ENCODE measurements at regions not wholly inside any gene's neighbourhood (a gene's known extent, or its start where the extent isn't known, plus 50 kb on each side); places are given as distances from the start of the nearest gene placed in this dataset.
"Not testable (repeated sequence)": the region's sequence is repeated elsewhere in the genome, so short reads cannot be mapped to it uniquely, and the experiment has no call there.

DNA sequence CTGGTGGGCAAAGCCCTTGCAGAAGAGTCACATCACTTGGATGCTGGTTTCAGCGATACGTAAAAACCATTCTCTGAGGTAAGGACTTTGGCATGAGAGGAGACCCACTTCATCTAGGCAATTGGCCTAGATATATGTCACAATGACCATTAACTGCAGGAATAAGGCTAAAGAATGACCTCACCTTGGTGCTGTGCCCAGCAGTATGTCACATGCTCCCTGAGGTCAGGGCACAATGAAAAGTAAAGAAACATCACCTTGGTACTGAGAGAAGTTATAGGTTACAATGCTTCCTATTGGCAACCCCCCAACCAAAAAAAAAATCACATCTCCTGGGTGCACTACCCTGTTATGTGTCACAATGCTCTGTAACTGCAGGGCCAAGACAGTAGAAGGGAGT is 1008.8 kb upstream of the AMELY start:
- no peak for DNase-seq (ENCODE audit: low read depth, low spot score)
- H3K27ac ChIP-seq = no peak overlapping the region

DNA sequence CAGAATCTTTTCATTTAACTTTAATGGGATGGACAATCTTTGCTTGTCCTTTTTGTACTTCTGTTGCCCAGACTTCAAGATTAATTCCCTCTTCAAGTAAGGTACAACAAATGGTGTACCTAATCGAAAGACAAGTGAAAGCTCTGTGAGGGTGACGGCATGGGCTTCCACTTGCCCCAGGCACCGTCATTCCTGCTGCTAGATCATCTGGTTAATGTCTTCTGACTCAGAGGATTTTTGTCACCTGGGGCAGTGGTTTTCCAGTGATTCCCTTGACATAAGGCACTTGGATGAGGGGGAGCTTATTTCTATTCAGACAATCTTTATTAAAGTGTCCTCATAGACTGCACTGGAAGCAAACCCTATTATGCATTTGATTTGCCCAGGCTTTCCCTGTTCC is 977.0 kb upstream of the AMELY start:
- no peak overlapping the region for H3K27ac ChIP-seq
- no peak for DNase-seq (ENCODE audit: low read depth, low spot score)

DNA sequence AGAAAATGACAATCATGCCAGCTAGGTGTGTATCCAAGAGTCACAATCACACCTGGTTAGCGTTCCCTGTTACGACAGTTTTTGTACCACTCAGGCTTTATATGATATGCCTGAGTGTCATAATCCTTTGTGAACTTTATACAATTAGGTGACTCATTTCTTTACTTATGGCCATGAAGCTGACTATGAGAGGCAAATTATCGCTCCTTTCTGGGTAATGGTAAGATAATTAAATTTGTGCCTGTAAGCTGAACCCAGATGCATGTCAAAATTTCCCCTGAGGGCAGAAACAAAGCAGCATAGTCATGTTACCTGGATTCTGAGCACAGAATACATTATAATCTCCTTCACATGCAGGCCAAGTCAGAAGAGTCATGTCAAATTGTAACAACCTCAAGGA is 970.1 kb upstream of the AMELY start:
- no peak overlapping the region for H3K27ac ChIP-seq
- DNase-seq (ENCODE audit: low read depth, low spot score) = no peak

DNA sequence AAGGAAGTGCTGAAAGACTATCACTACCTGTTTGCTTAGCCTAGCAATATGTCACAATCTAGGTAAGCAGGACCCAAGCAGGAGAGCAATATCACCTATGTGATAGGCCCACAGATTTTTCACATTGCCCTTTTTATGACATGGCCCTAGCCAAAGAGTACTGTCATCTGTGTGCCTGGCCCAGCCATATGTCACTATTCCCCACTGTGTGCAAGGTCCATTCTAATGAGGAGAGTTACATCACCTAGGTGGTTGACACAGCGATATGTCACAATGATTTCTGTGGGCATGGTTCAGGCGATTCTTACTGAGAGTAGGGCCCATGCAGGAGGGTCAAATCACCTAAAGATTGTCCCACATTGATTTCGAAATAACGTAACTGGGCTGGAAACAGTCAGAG is 967.7 kb upstream of the AMELY start:
- no peak for DNase-seq (ENCODE audit: low read depth, low spot score)
- no peak overlapping the region for H3K27ac ChIP-seq

DNA sequence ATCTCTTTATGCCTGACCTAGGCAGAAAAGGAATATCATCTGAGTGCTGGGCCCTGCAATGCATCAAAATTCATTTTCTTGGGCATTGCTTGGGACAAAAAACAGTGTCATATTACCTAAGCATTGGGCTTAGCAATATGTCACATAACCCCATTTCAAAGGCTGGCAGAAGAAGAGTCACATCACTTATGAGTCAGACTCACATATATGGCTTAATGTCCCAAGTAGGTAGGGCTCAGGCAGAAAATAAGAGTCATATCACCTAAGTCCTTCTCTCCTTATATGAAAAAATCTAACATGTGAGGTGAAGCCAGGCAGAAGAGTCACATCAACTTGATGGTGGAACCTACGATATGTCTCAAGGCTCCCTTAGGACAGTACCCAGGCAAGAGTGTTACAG is 967.2 kb upstream of the AMELY start:
- no peak for DNase-seq (ENCODE audit: low read depth, low spot score)
- H3K27ac ChIP-seq = no peak overlapping the region

DNA sequence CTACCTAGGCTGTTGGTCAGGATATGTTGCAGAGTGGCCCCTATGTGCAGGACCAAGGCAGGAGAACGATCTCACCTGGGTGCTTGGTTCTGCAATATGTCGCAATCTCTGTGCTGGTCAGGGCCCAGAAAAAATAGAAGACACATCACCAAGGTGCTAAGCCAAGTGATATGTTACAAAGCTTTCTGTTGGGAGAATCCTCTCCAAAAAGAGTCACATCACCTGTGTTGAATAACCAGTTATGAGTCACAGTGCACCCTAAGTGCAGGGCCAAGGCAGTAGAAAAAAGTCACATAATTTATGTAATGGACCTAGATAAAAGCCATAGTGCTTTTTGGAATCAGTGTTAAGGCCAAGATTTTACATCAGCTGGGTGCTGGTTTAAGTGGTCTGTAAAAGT is 965.9 kb upstream of the AMELY start:
- no peak overlapping the region for H3K27ac ChIP-seq
- DNase-seq (ENCODE audit: low read depth, low spot score) = no peak

DNA sequence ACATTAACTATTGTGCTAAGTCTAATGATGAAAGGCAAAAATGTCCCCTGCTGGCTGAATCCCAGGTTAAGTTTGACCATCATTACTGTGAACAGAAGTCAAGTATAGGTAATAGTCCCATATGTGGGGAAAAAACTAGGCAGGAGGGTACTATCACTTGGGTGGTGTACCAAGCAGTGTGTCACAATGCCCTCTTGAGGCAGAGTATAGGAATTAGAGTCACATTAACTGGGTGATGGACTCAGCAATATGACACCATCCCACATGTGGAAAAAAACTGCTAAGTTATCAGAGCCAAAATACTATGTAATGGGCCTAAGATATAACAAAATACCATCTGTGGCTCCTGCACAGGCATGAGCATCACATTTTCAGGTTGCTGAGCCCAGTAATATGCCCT is 962.5 kb upstream of the AMELY start:
- no peak overlapping the region for H3K27ac ChIP-seq
- DNase-seq (ENCODE audit: low read depth, low spot score) = no peak

DNA sequence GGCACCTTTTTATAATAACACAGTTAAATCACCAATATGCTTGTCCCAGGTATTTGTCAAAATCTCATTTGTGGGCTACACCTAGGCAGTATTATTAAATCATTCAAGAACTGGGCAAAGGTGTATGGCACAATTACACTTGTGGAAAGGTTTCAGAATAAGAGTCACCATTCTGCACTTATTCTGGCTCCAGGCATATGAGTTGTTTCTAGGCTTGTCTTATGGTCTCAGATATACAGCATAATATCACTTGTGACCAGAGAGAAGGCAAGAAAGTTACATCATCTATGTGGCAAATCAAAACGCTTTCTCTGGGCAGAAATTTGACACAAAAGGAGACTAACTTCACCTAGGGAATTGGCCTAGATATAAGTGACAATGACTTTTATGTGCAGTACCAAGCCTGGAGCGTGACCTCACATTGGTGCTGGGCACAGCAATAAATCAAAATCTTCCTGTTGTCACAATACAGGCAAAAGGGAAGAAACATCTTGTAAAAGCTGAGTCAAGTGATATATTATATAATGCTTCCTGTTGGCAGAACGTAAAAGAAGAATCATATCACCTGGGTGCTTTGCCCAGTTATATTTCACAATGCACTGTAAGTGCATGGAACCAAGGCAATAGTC is 959.9 kb upstream of the AMELY start:
- peak overlapping the region; percentile 35 for H3K27ac ChIP-seq

DNA sequence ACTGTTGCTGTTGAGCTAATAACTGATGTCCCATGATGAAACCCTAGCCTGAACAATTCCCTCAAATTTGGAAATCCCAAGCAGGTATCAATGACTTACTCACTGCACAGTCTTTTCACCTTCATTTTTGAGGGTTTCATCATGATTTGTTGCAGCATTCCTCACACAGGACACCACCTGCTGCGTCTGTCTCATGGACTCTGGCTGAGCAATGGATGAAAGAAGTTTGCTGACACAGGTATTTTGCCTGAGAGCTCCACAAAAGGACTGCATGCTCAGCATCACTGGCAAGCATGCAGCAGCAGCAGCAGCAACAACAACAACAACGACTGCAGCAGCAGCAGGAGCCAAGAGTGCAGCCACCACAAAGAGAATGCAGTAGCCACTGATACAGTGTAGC is 955.4 kb upstream of the AMELY start:
- no peak for DNase-seq (ENCODE audit: low read depth, low spot score)

More for the DNA sequence above, 959.9 kb upstream of the AMELY start:
- DNase-seq (ENCODE audit: low read depth, low spot score) = no peak

DNA sequence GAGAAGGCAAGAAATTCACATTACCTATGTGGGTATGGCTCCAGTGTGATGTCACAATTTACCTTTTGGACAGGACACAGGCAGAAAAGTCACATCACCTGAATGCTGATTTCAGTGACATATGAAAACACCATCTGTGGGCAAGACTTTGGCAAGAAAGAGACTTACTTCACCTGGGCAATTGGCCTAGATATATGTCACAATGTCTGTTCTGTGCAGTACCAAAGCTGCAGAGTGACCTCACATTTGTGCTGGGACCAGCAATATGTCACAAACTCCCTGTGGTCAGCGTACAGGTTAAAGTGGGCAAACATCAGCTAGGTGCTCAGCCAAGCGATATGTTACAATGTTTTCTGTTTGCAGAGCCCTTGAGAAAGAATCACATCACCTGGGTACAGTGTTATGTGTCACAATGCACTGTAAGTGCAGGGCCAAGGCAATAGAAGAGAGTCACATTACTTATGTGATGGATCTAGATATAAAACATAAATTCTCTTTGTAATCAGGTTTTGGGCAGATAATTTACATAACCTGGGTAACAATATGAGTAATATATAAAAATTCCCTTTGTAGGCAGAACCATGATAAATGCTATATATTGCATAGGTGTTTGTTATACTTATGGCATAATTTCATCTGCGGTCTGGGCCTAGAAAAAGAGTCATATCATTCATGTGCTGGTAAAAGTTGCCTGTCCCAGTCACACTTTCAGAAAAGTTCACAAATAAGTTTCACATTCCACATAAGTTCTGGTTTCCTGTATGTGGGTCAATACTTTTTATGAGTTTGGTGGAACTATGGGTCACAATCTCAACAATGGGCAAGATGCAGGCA is 949.4 kb upstream of the AMELY start:
- no peak for DNase-seq (ENCODE audit: low read depth, low spot score)
- no peak overlapping the region for H3K27ac ChIP-seq

More for the DNA sequence above, 955.4 kb upstream of the AMELY start:
- no peak overlapping the region for H3K27ac ChIP-seq

DNA sequence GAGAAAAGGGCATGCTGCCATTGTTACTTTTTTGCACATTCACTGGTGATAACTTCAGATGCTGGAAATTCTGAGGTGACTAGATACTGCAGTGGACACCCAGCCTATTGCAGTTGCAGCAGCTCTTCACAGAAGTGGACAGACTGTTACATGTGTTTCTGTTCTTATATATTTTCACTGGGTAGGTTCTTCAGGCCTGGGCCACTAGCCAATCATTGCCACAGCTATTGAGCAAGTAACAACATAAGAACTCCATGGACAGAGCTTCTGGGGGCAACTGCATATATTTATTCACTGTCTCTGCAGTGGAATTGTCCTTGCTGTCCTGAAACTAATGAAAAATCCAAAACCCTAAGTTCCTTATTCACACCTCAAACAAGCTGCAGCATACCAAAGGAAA is 938.6 kb upstream of the AMELY start:
- no peak overlapping the region for H3K27ac ChIP-seq
- DNase-seq (ENCODE audit: low read depth, low spot score) = no peak

DNA sequence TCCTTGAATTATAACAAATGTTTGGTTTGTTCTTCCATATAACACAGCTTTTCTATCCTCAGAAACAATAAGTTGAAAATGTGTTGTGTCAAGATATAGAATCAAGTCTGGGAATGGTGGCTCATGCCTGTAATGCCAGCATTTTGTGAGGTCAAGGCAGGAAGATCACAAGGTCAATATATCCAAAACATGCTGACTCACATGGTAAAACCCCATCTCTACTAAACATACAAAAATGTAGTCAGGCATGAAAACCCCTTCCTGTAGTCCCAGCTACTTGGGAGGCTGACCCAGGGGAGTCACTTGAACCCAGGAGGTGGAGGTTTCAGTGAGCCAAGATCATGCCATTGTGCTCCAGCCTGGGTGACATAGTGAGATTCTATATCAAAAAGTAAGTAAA is 934.2 kb upstream of the AMELY start:
- no peak overlapping the region for H3K27ac ChIP-seq
- DNase-seq (ENCODE audit: low read depth, low spot score) = no peak

DNA sequence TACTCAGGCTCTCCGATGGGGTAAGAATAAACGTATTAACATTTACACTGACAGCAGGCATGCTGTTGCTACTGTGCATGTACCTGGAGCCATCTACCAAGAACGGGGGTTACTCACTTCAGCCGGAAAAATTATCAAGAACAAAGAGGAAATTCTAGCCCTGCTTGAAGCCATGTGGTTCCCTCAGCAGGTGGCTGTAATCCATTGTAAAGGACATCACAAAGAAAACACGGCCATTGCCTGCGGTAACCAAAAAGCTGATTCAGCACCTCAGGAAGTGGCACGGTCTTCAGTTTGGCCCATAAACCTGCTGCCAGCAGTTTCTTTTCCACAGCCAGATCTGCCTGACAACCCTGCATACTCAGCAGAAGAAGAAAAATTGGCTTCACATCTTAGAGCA is 925.5 kb upstream of the AMELY start:
- no peak overlapping the region for H3K27ac ChIP-seq
- no peak for DNase-seq (ENCODE audit: low read depth, low spot score)

DNA sequence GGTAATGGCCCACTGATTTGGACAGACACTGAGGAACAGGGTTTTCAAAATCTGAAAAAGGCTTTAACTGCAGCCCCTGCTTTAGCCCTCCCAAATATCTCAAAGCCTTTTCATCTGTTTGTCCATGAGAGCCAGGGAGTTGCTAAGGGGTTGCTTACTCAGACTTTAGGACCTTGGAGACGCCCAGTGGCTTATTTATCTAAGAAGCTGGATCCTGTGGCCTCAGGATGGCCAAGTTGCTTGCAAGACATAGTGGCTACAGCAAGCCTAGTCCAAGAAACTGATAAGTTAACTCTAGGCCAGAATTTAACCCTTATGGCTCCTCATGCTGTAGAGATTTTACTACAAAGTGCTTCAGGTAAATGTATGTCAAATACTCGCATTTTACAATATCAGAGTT is 924.8 kb upstream of the AMELY start:
- no peak for DNase-seq (ENCODE audit: low read depth, low spot score)
- H3K27ac ChIP-seq = no peak overlapping the region

DNA sequence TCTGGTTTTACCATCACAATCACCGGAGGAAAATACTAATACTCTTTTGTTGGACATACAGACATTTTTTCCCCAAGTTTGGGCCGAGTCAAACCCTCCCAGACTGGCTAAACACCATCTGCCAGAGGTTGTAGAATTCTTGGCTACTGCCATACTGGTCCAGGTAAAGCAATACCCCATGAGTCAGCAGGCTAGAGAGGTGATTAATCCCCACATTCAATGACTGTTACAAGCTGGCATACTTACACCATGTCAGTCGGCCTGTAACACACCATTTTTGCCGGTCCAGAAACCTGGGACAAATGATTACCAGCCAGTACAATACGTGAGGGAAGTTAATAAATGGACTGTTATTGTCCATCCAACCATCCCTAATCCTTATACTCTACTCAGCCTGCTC is 923.9 kb upstream of the AMELY start:
- DNase-seq (ENCODE audit: low read depth, low spot score) = peak; percentile 27
- no peak overlapping the region for H3K27ac ChIP-seq

DNA sequence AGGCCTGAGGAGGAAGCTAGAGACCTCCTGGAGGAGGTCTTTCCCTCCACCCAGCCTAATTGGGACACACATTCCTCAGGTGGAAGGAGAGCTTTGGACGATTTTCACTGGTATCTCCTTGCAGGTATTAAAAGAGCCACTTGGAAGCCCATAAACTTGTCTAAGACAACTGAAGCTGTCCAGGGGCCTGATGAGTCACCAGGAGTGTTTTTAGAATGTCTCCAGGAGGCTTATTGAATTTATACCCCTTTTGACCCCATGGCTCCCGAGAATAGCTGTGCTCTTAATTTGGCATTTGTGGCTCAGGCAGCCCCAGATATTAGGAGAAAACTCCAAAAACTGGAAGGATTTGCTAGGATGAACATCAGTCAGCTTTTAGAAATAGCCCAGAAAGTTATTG is 922.7 kb upstream of the AMELY start:
- DNase-seq (ENCODE audit: low read depth, low spot score) = no peak
- no peak overlapping the region for H3K27ac ChIP-seq

DNA sequence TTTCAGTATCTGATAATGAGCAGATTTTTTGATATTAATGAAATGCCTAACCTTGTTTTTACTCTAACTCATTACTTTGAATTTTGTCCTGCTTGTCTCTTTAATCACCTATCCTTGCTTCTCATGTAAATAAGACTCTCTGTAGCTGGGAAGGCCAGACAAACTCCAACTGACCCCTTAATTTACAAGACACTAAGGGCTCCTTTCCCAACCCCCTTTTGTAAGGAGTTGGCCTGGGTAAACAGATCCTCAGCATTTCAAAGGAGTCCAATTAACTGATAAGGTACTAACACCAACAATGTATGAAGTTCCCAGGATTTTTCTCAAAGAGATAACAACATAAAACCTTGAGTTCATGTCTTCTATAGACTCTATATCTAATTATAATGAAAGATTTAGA is 919.3 kb upstream of the AMELY start:
- not testable (repeated sequence) for DNase-seq (ENCODE audit: low read depth, low spot score); H3K27ac ChIP-seq

DNA sequence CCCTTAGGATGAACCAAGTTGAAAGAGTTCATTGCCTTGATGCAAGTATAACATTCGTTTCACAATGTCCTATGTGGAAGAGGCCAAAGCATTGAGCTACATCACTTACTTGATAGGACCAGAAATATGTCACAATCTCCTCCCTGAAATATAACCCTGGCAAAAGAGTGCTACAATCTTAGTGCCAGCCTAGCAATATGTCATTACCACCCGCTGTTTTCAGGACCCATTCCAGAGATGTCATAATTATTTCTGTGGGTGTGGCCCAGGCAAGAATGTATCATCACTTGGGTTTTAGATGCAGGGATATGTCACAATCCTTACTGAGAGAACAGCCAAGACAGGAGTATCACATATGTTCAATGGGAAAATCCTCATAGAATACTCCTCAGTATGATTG is 915.0 kb upstream of the AMELY start:
- DNase-seq (ENCODE audit: low read depth, low spot score) = no peak

DNA sequence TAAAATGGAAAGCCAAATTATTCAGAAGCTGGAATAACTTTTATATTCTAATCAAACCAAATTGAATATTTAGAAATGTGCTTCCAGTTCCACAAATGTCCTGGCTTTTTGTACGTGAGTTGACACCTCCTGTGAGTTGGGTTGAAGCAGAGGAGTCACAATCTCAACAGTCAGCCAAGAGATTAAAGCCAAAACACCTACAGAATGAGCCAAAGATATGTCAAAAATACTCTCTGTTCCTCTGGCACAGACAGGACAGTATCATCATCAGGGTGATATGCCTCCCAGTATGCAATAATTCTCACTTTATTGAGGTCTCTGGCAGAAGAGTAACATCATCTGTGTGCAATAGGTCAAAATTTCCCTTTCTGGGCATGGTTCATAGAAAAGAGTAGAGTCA is 914.3 kb upstream of the AMELY start:
- no peak for DNase-seq (ENCODE audit: low read depth, low spot score)
- H3K27ac ChIP-seq = no peak overlapping the region

More for the DNA sequence above, 915.0 kb upstream of the AMELY start:
- H3K27ac ChIP-seq = no peak overlapping the region

DNA sequence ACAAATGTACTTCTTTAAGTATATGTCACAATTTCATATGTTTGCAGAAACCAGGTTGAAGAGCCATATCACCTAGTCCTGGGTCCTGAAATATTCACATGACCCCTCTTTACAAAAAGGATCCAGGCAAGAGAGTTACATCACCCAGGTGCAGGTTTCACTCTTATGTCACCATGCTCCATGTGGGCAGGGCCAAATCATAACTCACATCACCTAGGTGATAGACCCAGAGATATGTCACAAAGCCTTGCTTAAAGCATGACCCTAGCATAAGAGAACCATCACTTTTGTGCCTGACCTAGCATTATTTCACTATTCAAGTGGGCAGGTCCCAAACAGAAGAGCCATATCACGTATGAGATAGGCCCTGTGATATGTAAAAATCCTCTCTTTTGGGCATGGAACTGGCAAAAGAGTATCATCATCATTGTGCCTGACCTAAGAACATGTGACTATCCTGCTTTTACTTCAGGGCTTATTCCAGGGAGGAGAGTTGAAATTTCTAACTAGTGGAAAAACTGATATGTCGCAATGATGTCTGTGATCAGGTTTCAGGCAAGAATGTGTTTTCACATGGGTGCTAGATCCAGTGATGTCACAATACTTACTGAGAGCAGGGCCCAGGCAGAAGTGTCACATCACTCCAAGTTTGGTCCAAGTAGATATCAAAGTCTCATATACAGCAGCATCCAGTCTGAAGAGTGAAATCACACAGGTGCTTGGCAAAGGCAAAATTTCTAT is 909.9 kb upstream of the AMELY start:
- DNase-seq (ENCODE audit: low read depth, low spot score) = no peak
- H3K27ac ChIP-seq = peak overlapping the region; percentile 29

DNA sequence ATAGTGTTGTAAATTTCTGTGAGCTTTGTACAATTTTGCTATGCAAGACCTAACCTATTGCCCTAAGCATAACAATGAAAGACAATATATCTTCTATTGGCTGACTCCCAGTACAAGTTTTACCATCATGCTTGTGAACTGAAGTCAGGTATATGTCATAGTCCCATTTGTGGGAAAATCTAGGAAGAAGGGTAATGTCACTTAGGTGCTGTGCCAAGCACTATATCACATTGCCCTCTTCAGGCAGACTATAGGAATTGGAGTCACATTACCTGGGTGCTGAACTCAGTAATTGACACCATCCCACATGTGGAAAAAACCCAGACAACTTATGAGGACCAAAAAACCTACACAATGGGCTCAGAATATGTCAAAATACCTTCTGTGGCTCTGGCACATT is 907.4 kb upstream of the AMELY start:
- no peak for DNase-seq (ENCODE audit: low read depth, low spot score)
- H3K27ac ChIP-seq = peak overlapping the region; percentile 27
